HEK293 (cell line): ENCODE measurements at regions not wholly inside any gene's neighbourhood (a gene's known extent, or its start where the extent isn't known, plus 50 kb on each side); places are given as distances from the start of the nearest gene placed in this dataset.
"Not testable (repeated sequence)": the region's sequence is repeated elsewhere in the genome, so short reads cannot be mapped to it uniquely, and the experiment has no call there.

Source experiments
- CTCF ChIP-seq: fragments of 450-650 bp; formaldehyde crosslinking; IDR thresholded peaks from 2 replicates; pipeline ENCODE4 v1.5.1; 2016; ENCODE audit warnings: missing biosample characterization, missing genetic modification characterization
- SP2 ChIP-seq: fragments of 450-650 bp; formaldehyde crosslinking; IDR thresholded peaks from 2 replicates; pipeline ENCODE4 v1.5.1; 2016; ENCODE audit warnings: missing biosample characterization, missing genetic modification characterization
- ZBTB8A ChIP-seq: fragments of 450-650 bp; formaldehyde crosslinking; IDR thresholded peaks from 2 replicates; pipeline ENCODE4 v1.5.1; 2016; ENCODE audit warnings: missing biosample characterization, missing genetic modification characterization
- ZNF112 ChIP-seq: fragments of 450-650 bp; formaldehyde crosslinking; IDR thresholded peaks from 2 replicates; pipeline ENCODE4 v1.5.0; 2017; ENCODE audit warnings: missing biosample characterization, missing genetic modification characterization
- ZNF24 ChIP-seq: fragments of 450-650 bp; formaldehyde crosslinking; IDR thresholded peaks from 2 replicates; pipeline ENCODE4 v1.5.1; 2016; ENCODE audit warnings: missing biosample characterization, missing genetic modification characterization
- ZNF274 ChIP-seq, 2 experiments: fragments of 200-500 bp in 1 of 2; fragments of 450-650 bp in 1 of 2; sonication (Bioruptor generic) in 1 of 2; formaldehyde crosslinking in 1 of 2; IDR thresholded peaks; 2 replicates each; pipeline versions ENCODE4 v1.5.1 to v1.6.1; 2014 to 2016; ENCODE audit warnings: borderline replicate concordance in 1 of 2, inconsistent platforms in 1 of 2, low read length in 1 of 2, missing biosample characterization in 1 of 2, missing genetic modification characterization in 1 of 2
- ZNF311 ChIP-seq: fragments of 450-650 bp; formaldehyde crosslinking; IDR thresholded peaks from 2 replicates; pipeline ENCODE4 v1.5.1; 2017; ENCODE audit warnings: missing biosample characterization, missing genetic modification characterization, borderline replicate concordance
- ZNF513 ChIP-seq: fragments of 450-650 bp; IDR thresholded peaks from 2 replicates; pipeline ENCODE4 v1.5.1; 2018; ENCODE audit warnings: missing biosample characterization, missing genetic modification characterization

DNA sequence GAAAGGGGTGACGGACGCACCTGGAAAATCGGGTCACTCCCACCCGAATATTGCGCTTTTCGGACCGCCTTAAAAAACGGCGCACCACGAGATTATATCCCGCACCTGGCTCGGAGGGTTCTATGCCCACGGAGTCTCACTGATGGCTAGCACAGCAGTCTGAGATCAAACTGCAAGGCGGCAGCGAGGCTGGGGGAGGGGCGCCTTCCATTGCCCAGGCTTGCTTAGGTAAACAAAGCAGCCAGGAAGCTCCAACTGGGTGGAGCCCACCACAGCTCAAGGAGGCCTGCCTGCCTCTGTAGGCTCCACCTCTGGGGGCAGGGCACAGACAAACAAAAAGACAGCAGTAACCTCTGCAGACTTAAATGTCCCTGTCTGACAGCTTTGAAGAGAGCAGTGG is 188.8 kb downstream of the SPRY2 start:
- not testable (repeated sequence) for TF ChIP-seq CTCF (tag by site-specific recombination); ZNF311 (tag by site-specific recombination); SP2; ZNF513 (tag by site-specific recombination); ZNF274 (IDR thresholded peaks at IDR 0.05; ENCODE audit: low read length); ZNF274 (tag by site-specific recombination; IDR thresholded peaks at IDR 0.05; ENCODE audit: borderline replicate concordance); ZNF24 (tag by site-specific recombination); ZNF112 (tag by site-specific recombination); ZBTB8A (tag by site-specific recombination)
